ENCODE measurements at regions not wholly inside any gene's neighbourhood (a gene's known extent, or its start where the extent isn't known, plus 50 kb on each side); places are given as distances from the start of the nearest gene placed in this dataset.

DNA sequence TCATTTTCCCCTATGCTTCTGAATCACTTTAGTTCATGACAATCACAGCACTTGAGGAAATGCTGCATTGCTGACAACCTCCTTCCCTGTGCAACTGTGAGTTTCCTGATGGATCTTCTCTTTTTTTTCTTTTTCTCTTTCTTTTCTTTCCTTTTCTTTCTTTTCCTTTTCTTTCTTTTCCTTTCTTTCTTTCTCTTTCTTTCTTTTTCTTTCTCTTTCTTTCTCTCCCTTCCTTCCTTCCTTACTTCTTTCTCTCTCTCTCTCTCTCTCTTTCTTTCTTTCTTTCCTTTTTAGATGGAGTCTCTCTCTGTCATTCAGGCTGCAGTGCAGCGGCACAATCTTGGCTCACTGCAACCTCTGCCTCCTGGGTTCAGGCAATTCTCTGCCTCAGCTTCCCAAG lies 247.9 kb upstream of the HTR2A start:
- TF ChIP-seq, protein P1, sequence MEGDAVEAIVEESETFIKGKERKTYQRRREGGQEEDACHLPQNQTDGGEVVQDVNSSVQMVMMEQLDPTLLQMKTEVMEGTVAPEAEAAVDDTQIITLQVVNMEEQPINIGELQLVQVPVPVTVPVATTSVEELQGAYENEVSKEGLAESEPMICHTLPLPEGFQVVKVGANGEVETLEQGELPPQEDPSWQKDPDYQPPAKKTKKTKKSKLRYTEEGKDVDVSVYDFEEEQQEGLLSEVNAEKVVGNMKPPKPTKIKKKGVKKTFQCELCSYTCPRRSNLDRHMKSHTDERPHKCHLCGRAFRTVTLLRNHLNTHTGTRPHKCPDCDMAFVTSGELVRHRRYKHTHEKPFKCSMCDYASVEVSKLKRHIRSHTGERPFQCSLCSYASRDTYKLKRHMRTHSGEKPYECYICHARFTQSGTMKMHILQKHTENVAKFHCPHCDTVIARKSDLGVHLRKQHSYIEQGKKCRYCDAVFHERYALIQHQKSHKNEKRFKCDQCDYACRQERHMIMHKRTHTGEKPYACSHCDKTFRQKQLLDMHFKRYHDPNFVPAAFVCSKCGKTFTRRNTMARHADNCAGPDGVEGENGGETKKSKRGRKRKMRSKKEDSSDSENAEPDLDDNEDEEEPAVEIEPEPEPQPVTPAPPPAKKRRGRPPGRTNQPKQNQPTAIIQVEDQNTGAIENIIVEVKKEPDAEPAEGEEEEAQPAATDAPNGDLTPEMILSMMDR (IDR thresholded peaks at IDR 0.05), result no peak
- TF ChIP-seq POLR2AphosphoS5 (IDR thresholded peaks at IDR 0.05), result no peak
- no peak for TF ChIP-seq POLR2A (IDR thresholded peaks at IDR 0.05)
